ENCODE measurements at regions not wholly inside any gene's neighbourhood (a gene's known extent, or its start where the extent isn't known, plus 50 kb on each side); places are given as distances from the start of the nearest gene placed in this dataset.

DNA sequence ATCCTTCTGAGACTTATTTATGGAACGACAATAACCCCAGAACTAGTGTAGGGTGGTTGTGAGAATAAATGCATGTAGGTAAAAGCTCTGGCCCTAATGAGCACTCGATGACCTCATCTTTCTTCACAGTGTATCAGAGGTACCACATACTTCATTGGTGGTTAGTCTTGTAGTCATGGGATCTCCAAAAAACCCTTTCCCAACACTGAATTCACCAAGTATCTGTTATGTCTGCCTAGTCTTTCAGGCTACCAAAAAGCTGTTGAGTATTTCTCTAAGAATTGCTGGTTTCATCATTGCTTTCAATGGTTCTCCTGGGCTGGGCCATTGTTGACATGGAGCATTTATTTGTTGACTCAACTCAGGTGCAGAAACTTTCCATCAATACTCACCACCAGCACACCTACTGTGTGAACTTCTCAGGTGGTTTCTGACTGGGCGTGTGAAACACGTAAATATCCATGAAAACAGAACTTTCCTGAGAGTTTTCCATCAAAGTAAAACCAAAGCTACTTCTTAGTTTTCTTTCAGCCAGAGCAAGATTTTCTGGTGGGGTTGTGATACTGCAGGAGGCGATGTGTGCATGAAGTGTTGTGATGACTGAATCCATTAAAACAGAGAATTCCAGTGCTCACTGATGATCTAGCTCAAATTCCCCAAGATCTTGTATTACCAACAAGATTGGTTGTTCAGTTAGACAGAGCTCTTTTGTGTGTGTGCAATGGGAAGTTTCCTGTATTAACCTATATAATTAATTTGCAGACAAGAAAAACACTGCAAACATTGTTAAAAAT is 51.4 kb upstream of the SLC35B4 start:
- Histone ChIP-seq H3K27ac (ENCODE audit: insufficient read depth, low read depth, low read length) (no peak overlapping the region), H3K4me1 (ENCODE audit: control insufficient read depth, extremely low read depth, insufficient read depth, low read length) (no peaks in the 10 kb centered on the region), H4K20me1 (replicated peaks; ENCODE audit: control insufficient read depth, extremely low read depth, insufficient read depth, low read length) (no peaks in the 10 kb centered on the region), H3K4me2 (ENCODE audit: insufficient read depth, low read length) (no peak overlapping the region), H3K4me3 (replicated peaks in 1 of 3; ENCODE audit: insufficient read depth in 1 of 3, low read depth in 1 of 3, low read length in 3 of 3) (no peak overlapping the region), H3K27me3 (ENCODE audit: control insufficient read depth in 2 of 2, insufficient read depth in 2 of 2, low read length in 2 of 2) (peaks cover 5 to 7% of the 10 kb centered on the region in 2 experiments), H3K9me1 (replicated peaks; ENCODE audit: control insufficient read depth, extremely low read depth, insufficient read depth, low read length) (no peaks in the 10 kb centered on the region), H3K9me3 (replicated peaks; ENCODE audit: control insufficient read depth, insufficient read depth, low read length) (no peaks in the 10 kb centered on the region), H3K9ac (replicated peaks; ENCODE audit: extremely low read depth, insufficient read depth, low read length) (no peak overlapping the region), H3K79me2 (ENCODE audit: control insufficient read depth, insufficient read depth, low read length) (no peaks in the 10 kb centered on the region), H2AFZ (ENCODE audit: low read depth, low read length) (no peak overlapping the region), H3K36me3 (ENCODE audit: control insufficient read depth in 2 of 2, extremely low read depth in 1 of 2, insufficient read depth in 2 of 2, low read length in 2 of 2) (no peaks in the 10 kb centered on the region)
- dilution Hi-C loops (cut with MboI; ENCODE audit: extremely low pct_ligation_motif_present, low sequenced_read_pairs): no loop called here
- CTCF ChIA-PET: interaction anchor here (1.4 kb wide), 1 partner anchor 10 kb away, joined by 6 read pairs; no protein-coding TSS in a partner anchor
- no peak for DNase-seq (ENCODE audit: low read depth, low spot score)
- intact Hi-C loops (cut with micrococcal nuclease): no loop called here
- POLR2A ChIA-PET: no interaction called here
- TF ChIP-seq EZH2 (IDR thresholded peaks at IDR 0.05; ENCODE audit: borderline replicate concordance, low read depth, low read length, severe bottlenecking): no peak
- TF ChIP-seq, protein P1, sequence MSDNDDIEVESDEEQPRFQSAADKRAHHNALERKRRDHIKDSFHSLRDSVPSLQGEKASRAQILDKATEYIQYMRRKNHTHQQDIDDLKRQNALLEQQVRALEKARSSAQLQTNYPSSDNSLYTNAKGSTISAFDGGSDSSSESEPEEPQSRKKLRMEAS (IDR thresholded peaks at IDR 0.05; ENCODE audit: insufficient read depth, insufficient read length): no peak
- no peak for TF ChIP-seq POLR2AphosphoS5 (IDR thresholded peaks at IDR 0.05; ENCODE audit: insufficient read depth, low read depth, low read length)
- TF ChIP-seq GATA2 (IDR thresholded peaks at IDR 0.05; ENCODE audit: insufficient read depth, insufficient read length, low read depth, low read length): no peak
- TF ChIP-seq, protein P2, sequence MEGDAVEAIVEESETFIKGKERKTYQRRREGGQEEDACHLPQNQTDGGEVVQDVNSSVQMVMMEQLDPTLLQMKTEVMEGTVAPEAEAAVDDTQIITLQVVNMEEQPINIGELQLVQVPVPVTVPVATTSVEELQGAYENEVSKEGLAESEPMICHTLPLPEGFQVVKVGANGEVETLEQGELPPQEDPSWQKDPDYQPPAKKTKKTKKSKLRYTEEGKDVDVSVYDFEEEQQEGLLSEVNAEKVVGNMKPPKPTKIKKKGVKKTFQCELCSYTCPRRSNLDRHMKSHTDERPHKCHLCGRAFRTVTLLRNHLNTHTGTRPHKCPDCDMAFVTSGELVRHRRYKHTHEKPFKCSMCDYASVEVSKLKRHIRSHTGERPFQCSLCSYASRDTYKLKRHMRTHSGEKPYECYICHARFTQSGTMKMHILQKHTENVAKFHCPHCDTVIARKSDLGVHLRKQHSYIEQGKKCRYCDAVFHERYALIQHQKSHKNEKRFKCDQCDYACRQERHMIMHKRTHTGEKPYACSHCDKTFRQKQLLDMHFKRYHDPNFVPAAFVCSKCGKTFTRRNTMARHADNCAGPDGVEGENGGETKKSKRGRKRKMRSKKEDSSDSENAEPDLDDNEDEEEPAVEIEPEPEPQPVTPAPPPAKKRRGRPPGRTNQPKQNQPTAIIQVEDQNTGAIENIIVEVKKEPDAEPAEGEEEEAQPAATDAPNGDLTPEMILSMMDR (IDR thresholded peaks at IDR 0.05; ENCODE audit: extremely low read depth in 1 of 2, insufficient read depth in 1 of 2, low read depth in 1 of 2, low read length in 2 of 2): no peak
- TF ChIP-seq MYC (IDR thresholded peaks at IDR 0.05; ENCODE audit: low read depth, low read length): no peak
- TF ChIP-seq JUN (IDR thresholded peaks at IDR 0.05; ENCODE audit: borderline replicate concordance, insufficient read depth, insufficient read length, low read depth): no peak
- TF ChIP-seq FOS (IDR thresholded peaks at IDR 0.05; ENCODE audit: borderline replicate concordance, insufficient read depth, low read length): no peak
- no peak for TF ChIP-seq POLR2A (IDR thresholded peaks at IDR 0.05; ENCODE audit: low read depth, low read length)
- no TSS peak for BruUV-seq (replicated peaks)
- no peak for FAIRE-seq
